GM12891 (cell line): ENCODE measurements at regions not wholly inside any gene's neighbourhood (a gene's known extent, or its start where the extent isn't known, plus 50 kb on each side); places are given as distances from the start of the nearest gene placed in this dataset.

Experiments
- POLR2A ChIP-seq: IDR thresholded peaks from 2 replicates; pipeline ENCODE4 v1.6.1; 2011; ENCODE audit warnings: low read depth, low read length, control low read depth
- SPI1 ChIP-seq: IDR thresholded peaks from 2 replicates; pipeline ENCODE4 v1.6.1; 2011; ENCODE audit warnings: low read depth, low read length, control low read depth

GRCh38 chr5:163079618-163080017 is 357.8 kb upstream of the CCNG1 start:
- TF ChIP-seq POLR2A (no peak), SPI1 (no peak)
